ENCODE measurements at regions not wholly inside any gene's neighbourhood (a gene's known extent, or its start where the extent isn't known, plus 50 kb on each side); places are given as distances from the start of the nearest gene placed in this dataset.

GRCh38 chr2:151106805-151107506, 154.7 kb downstream of the RBM43 start:
- H3K4me3 ChIP-seq (replicated peaks; ENCODE audit: low read depth, low read length), result no peak overlapping the region
- no peak for TF ChIP-seq CTCF (IDR thresholded peaks at IDR 0.05; ENCODE audit: insufficient read depth, low read length, poor library complexity, severe bottlenecking)
- no peaks in the 10 kb centered on the region for H3K27me3 ChIP-seq (replicated peaks; ENCODE audit: control insufficient read depth, insufficient read depth, low read length)
- DNase-seq (ENCODE audit: extremely low read depth, insufficient read length), result no peak
- H3K36me3 ChIP-seq (ENCODE audit: control insufficient read depth, insufficient read depth, low read length), result no peaks in the 10 kb centered on the region

- Histone ChIP-seq H3K4me3 (replicated peaks; ENCODE audit: low read depth, low read length) (no peak overlapping the region), H3K36me3 (ENCODE audit: control insufficient read depth, insufficient read depth, low read length) (no peaks in the 10 kb centered on the region), H3K27me3 (replicated peaks; ENCODE audit: control insufficient read depth, insufficient read depth, low read length) (no peaks in the 10 kb centered on the region)
- no peak for TF ChIP-seq CTCF (IDR thresholded peaks at IDR 0.05; ENCODE audit: insufficient read depth, low read length, poor library complexity, severe bottlenecking)
- DNase-seq (ENCODE audit: extremely low read depth, insufficient read length), result no peak
These were observed 158.1 kb downstream of the RBM43 start for GRCh38 chr2:151103551-151103950.

DNA sequence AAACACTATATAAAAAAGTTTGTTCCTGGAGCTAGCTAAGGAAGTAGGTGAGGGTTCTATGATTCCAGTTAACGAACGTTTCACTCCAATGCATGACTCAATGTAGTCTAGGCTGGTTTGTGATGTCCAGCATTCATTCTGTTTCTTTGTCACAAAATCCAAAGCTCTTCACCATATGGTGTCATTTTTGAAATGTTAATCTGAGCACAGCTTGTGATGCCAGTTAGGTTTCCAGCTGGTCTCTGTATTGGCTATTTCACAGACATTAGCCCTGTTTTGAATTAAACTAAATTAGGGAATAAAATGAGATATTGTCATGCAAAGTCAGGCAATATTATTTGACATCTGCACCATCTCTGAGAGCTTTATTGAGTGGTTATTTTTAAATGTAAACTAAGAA, 159.4 kb downstream of the RBM43 start:
- DNase-seq (ENCODE audit: extremely low read depth, insufficient read length), result no peak
- no peak for TF ChIP-seq CTCF (IDR thresholded peaks at IDR 0.05; ENCODE audit: insufficient read depth, low read length, poor library complexity, severe bottlenecking)
- no peaks in the 10 kb centered on the region for H3K36me3 ChIP-seq (ENCODE audit: control insufficient read depth, insufficient read depth, low read length)
- no peaks in the 10 kb centered on the region for H3K27me3 ChIP-seq (replicated peaks; ENCODE audit: control insufficient read depth, insufficient read depth, low read length)
- H3K4me3 ChIP-seq (replicated peaks; ENCODE audit: low read depth, low read length), result no peak overlapping the region

DNA sequence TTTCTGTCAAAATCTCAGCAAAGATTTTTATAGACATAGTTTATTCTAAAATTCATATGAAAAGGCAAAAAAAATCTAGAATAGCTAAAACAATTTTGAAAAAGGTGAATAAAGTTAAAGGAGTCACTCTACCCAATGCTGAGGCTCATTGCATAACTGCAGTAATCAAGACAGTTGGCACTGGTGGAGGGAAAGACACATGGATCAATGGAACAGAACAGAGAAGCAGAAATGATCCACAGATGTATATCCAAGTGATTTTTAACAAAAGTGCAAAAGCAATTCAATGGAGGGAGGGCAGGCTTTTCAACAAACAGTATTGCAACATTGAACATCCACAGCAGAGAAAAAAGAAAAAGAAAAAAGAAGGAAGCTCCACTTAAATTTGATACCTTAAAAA, 162.8 kb downstream of the RBM43 start:
- H3K36me3 ChIP-seq (ENCODE audit: control insufficient read depth, insufficient read depth, low read length), result no peaks in the 10 kb centered on the region
- DNase-seq (ENCODE audit: extremely low read depth, insufficient read length), result no peak
- TF ChIP-seq CTCF (IDR thresholded peaks at IDR 0.05; ENCODE audit: insufficient read depth, low read length, poor library complexity, severe bottlenecking), result no peak
- no peaks in the 10 kb centered on the region for H3K27me3 ChIP-seq (replicated peaks; ENCODE audit: control insufficient read depth, insufficient read depth, low read length)
- no peak overlapping the region for H3K4me3 ChIP-seq (replicated peaks; ENCODE audit: low read depth, low read length)

- TF ChIP-seq CTCF (IDR thresholded peaks at IDR 0.05; ENCODE audit: insufficient read depth, low read length, poor library complexity, severe bottlenecking), result no peak
- Histone ChIP-seq H3K36me3 (ENCODE audit: control insufficient read depth, insufficient read depth, low read length) (no peaks in the 10 kb centered on the region), H3K27me3 (replicated peaks; ENCODE audit: control insufficient read depth, insufficient read depth, low read length) (no peaks in the 10 kb centered on the region), H3K4me3 (replicated peaks; ENCODE audit: low read depth, low read length) (no peak overlapping the region)
- no peak for DNase-seq (ENCODE audit: extremely low read depth, insufficient read length)
These were observed 163.8 kb downstream of the RBM43 start for GRCh38 chr2:151097895-151098294.

DNA sequence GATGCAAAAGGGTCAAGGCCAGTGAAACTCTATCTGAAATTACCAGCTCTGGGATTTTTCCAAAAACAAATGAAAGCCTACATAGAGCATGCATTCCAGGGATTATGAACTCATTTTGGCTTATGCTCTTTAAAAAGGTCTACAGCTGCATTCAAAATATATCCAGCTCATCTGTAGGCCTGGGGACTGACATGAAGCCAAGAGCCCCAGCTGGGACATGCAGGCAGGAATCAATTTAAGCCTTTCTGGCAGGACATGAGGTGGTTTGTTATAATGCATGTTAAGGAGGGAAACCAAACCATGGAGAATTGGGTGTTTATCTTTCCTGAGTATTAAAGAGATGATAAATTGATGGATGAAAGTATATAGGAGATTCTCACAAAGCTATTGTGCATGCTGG, 164.5 kb downstream of the RBM43 start:
- TF ChIP-seq CTCF (IDR thresholded peaks at IDR 0.05; ENCODE audit: insufficient read depth, low read length, poor library complexity, severe bottlenecking), result no peak
- Histone ChIP-seq H3K36me3 (ENCODE audit: control insufficient read depth, insufficient read depth, low read length) (no peaks in the 10 kb centered on the region), H3K4me3 (replicated peaks; ENCODE audit: low read depth, low read length) (no peak overlapping the region), H3K27me3 (replicated peaks; ENCODE audit: control insufficient read depth, insufficient read depth, low read length) (no peaks in the 10 kb centered on the region)
- DNase-seq (ENCODE audit: extremely low read depth, insufficient read length), result no peak

Data from GM06990 (cell line).